Stimulated activated CD4-positive, alpha-beta T cell treated with anti-CD3 and anti-CD28 coated beads, Interleukin-15, amount 100 ng/mL, for 1 hour (primary cell): ENCODE measurements at regions not wholly inside any gene's neighbourhood (a gene's known extent, or its start where the extent isn't known, plus 50 kb on each side); places are given as distances from the start of the nearest gene placed in this dataset.

Experiments
- DNase-seq, 2 donors: peaks; one replicate each; pipeline ENCODE4 v3.0.0-alpha.2; 2020; ENCODE audit warnings: low read depth in 1 of 2, low spot score in 1 of 2

GRCh38 chr15:96578393-96578792 is 247.9 kb downstream of the NR2F2 start:
- DNase-seq, result no peak

- DNase-seq, result no peak
These were observed 250.9 kb downstream of the NR2F2 start for GRCh38 chr15:96581371-96581770.

- no peak for DNase-seq
These were observed 252.0 kb downstream of the NR2F2 start for GRCh38 chr15:96582473-96582872.

GRCh38 chr15:96583671-96584070 is 253.2 kb downstream of the NR2F2 start:
- no peak for DNase-seq

- no peak for DNase-seq
These were observed 255.2 kb downstream of the NR2F2 start for GRCh38 chr15:96585484-96586386.

GRCh38 chr15:96586901-96587300 is 256.4 kb downstream of the NR2F2 start:
- DNase-seq, result no peak

- no peak for DNase-seq
These were observed 259.4 kb downstream of the NR2F2 start for GRCh38 chr15:96589864-96590263.

GRCh38 chr15:96593735-96594134 is 263.2 kb downstream of the NR2F2 start:
- DNase-seq, result no peak

- no peak for DNase-seq
These were observed 265.5 kb downstream of the NR2F2 start for GRCh38 chr15:96595951-96596350.

- DNase-seq, result no peak
These were observed 268.0 kb downstream of the NR2F2 start for GRCh38 chr15:96598514-96598913.

GRCh38 chr15:96599268-96599667 is 268.8 kb downstream of the NR2F2 start:
- no peak for DNase-seq

- no peak for DNase-seq
These were observed 269.9 kb downstream of the NR2F2 start for GRCh38 chr15:96600350-96600749.

- DNase-seq, result no peak
These were observed 276.1 kb downstream of the NR2F2 start for GRCh38 chr15:96606617-96607016.

GRCh38 chr15:96610757-96611156 is 280.3 kb downstream of the NR2F2 start:
- no peak for DNase-seq

- DNase-seq, result no peak
These were observed 282.4 kb downstream of the NR2F2 start for GRCh38 chr15:96612917-96613316.

- DNase-seq, result no peak
These were observed 288.7 kb downstream of the NR2F2 start for GRCh38 chr15:96619174-96619573.

- DNase-seq, result no peak
These were observed 292.2 kb downstream of the NR2F2 start for GRCh38 chr15:96622714-96623113.

GRCh38 chr15:96625256-96625655 is 294.8 kb downstream of the NR2F2 start:
- DNase-seq, result no peak

GRCh38 chr15:96627031-96627568 is 296.6 kb downstream of the NR2F2 start:
- DNase-seq, result no peak

GRCh38 chr15:96629511-96629910 is 299.0 kb downstream of the NR2F2 start:
- no peak for DNase-seq

GRCh38 chr15:96638793-96639192 is 308.3 kb downstream of the NR2F2 start:
- DNase-seq, result no peak

- no peak for DNase-seq
These were observed 315.3 kb downstream of the NR2F2 start for GRCh38 chr15:96645796-96646195.

- no peak for DNase-seq
These were observed 318.4 kb downstream of the NR2F2 start for GRCh38 chr15:96648866-96649265.
